ENCODE measurements at regions not wholly inside any gene's neighbourhood (a gene's known extent, or its start where the extent isn't known, plus 50 kb on each side); places are given as distances from the start of the nearest gene placed in this dataset.

GRCh38 chr3:99351122-99351521 lies 287.3 kb upstream of the COL8A1 start:
- no TSS peak for BruUV-seq (replicated peaks)
- DNase-seq (ENCODE audit: low read depth, low spot score) (no peak), ATAC-seq (no peak), FAIRE-seq (no peak)
- no peaks in the 10 kb centered on the region for H3K36me3 ChIP-seq (ENCODE audit: control insufficient read depth in 2 of 2, insufficient read depth in 2 of 2, low read length in 1 of 2)
- H4K20me1 ChIP-seq (ENCODE audit: control insufficient read depth, insufficient read depth): no peaks in the 10 kb centered on the region
- SMC1A ChIA-PET (ENCODE audit: uncharacterized antibody, unreplicated experiment): no interaction called here
- RAD21 ChIA-PET (ENCODE audit: unreplicated experiment): no interaction called here
- H3K4me2 ChIP-seq (ENCODE audit: control insufficient read depth, insufficient read depth): no peak overlapping the region
- no peak for TF ChIP-seq LARP7 (IDR thresholded peaks at IDR 0.05)
- no peak for TF ChIP-seq FOXM1 (IDR thresholded peaks at IDR 0.05; ENCODE audit: low read depth, low read length)
- no peak for TF ChIP-seq STAT3 (IDR thresholded peaks at IDR 0.05; ENCODE audit: low read depth, low read length)
- no peak for TF ChIP-seq CHD4 (IDR thresholded peaks at IDR 0.05)
- TF ChIP-seq NBN (IDR thresholded peaks at IDR 0.05): no peak
- TF ChIP-seq BCLAF1 (IDR thresholded peaks at IDR 0.05): no peak
- H3K9ac ChIP-seq (ENCODE audit: control insufficient read depth, insufficient read depth, low read length): no peak overlapping the region
- no peak overlapping the region for H3K27ac ChIP-seq (ENCODE audit: control insufficient read depth, insufficient read depth)
- H3K27me3 ChIP-seq (replicated peaks in 1 of 2; ENCODE audit: control insufficient read depth in 2 of 2, insufficient read depth in 2 of 2, low read length in 1 of 2): no peaks in the 10 kb centered on the region
- CTCF ChIA-PET: interaction anchor here (1.4 kb wide), 1 partner anchor 9 kb away, joined by 5 read pairs; no protein-coding TSS in a partner anchor
- intact Hi-C loops (cut with micrococcal nuclease; ENCODE audit: unreplicated experiment): no loop called here
- H3K9me3 ChIP-seq (replicated peaks; ENCODE audit: control insufficient read depth, insufficient read depth, low read length): no peaks in the 10 kb centered on the region; the same call in 2 of the 3 replicates
- in situ Hi-C loops (cut with MboI): no loop called here
- H2AFZ ChIP-seq (ENCODE audit: control insufficient read depth, low read depth, low read length): no peak overlapping the region
- H3K4me3 ChIP-seq: no peak overlapping the region
- WGBS (ENCODE audit: insufficient coverage, insufficient replicate concordance, low lambda C conversion rate, missing lambda C conversion rate): 41% methylated on average over 3 of the region's 3 CpGs
- no peaks in the 10 kb centered on the region for H3K79me2 ChIP-seq (ENCODE audit: control insufficient read depth, insufficient read depth, low read length)
- no peaks in the 10 kb centered on the region for H3K4me1 ChIP-seq (ENCODE audit: control insufficient read depth, insufficient read depth, low read length)
- POLR2A ChIA-PET: no interaction called here

- H3K4me2 ChIP-seq (ENCODE audit: control insufficient read depth, insufficient read depth): no peak overlapping the region
Observed at GRCh38 chr3:99348451-99348850, 289.9 kb upstream of the COL8A1 start.

More at GRCh38 chr3:99348451-99348850, 289.9 kb upstream of the COL8A1 start:
- Histone ChIP-seq H3K4me1 (ENCODE audit: control insufficient read depth, insufficient read depth, low read length) (no peaks in the 10 kb centered on the region), H3K79me2 (ENCODE audit: control insufficient read depth, insufficient read depth, low read length) (no peaks in the 10 kb centered on the region), H3K36me3 (ENCODE audit: control insufficient read depth in 2 of 2, insufficient read depth in 2 of 2, low read length in 1 of 2) (no peaks in the 10 kb centered on the region), H4K20me1 (ENCODE audit: control insufficient read depth, insufficient read depth) (no peaks in the 10 kb centered on the region), H3K4me3 (no peak overlapping the region), H3K27me3 (replicated peaks in 1 of 2; ENCODE audit: control insufficient read depth in 2 of 2, insufficient read depth in 2 of 2, low read length in 1 of 2) (no peaks in the 10 kb centered on the region), H2AFZ (ENCODE audit: control insufficient read depth, low read depth, low read length) (no peak overlapping the region), H3K9me3 (replicated peaks; ENCODE audit: control insufficient read depth, insufficient read depth, low read length) (no peaks in the 10 kb centered on the region; the same call in 2 of the 3 replicates), H3K9ac (ENCODE audit: control insufficient read depth, insufficient read depth, low read length) (no peak overlapping the region), H3K27ac (ENCODE audit: control insufficient read depth, insufficient read depth) (no peak overlapping the region)
- RAD21 ChIA-PET (ENCODE audit: unreplicated experiment): no interaction called here
- ATAC-seq (no peak), FAIRE-seq (no peak), DNase-seq (ENCODE audit: low read depth, low spot score) (no peak)
- 44% methylated on average over 3 of the region's 3 CpGs for WGBS (ENCODE audit: insufficient coverage, insufficient replicate concordance, low lambda C conversion rate, missing lambda C conversion rate)
- SMC1A ChIA-PET (ENCODE audit: uncharacterized antibody, unreplicated experiment): interaction anchor here (1.1 kb wide), 1 partner anchor 38 kb away, joined by 3 read pairs; no protein-coding TSS in a partner anchor
- BruUV-seq (replicated peaks): no TSS peak
- TF ChIP-seq JUNB (IDR thresholded peaks at IDR 0.05) (no peak), SRF (IDR thresholded peaks at IDR 0.05; ENCODE audit: low read depth in 2 of 2, low read length in 2 of 2) (no peak), MEF2A (IDR thresholded peaks at IDR 0.05; ENCODE audit: insufficient read depth, low read depth, low read length) (no peak), EED (IDR thresholded peaks at IDR 0.05; ENCODE audit: low read depth) (no peak), MTA2 (IDR thresholded peaks at IDR 0.05; ENCODE audit: low read depth) (no peak)
- CTCF ChIA-PET: no interaction called here
- intact Hi-C loops (cut with micrococcal nuclease; ENCODE audit: unreplicated experiment): no loop called here
- in situ Hi-C loops (cut with MboI): no loop called here
- POLR2A ChIA-PET: no interaction called here
